ENCODE measurements at regions not wholly inside any gene's neighbourhood (a gene's known extent, or its start where the extent isn't known, plus 50 kb on each side); places are given as distances from the start of the nearest gene placed in this dataset.

DNA sequence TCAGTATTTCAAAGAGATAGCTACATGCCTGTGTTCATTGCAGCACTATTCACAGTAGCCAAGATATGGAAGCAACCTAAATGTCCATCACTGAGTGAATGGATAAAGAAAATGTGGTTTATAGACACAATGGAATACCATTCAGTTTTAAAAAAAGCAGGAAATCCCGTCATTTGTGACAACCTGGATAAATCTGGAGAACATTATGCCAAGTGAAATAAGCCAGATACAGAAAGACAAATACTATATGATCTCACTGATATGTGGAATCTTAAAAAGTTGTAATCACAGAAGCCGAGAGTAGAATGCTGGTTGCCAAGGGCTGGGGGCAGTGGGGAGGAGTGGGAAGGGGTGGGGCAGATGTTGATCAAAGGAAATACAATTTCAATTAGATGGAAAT lies 235.8 kb upstream of the IGFBP3 start:
- Histone ChIP-seq H3K27ac (ENCODE audit: low read length in 2 of 2) (no peak overlapping the region), H2AFZ (ENCODE audit: insufficient read depth, low read depth, low read length, poor library complexity, severe bottlenecking) (no peak overlapping the region), H3K79me2 (ENCODE audit: control insufficient read depth, insufficient read depth, low read length) (no peaks in the 10 kb centered on the region), H4K20me1 (ENCODE audit: control insufficient read depth, insufficient read depth, low read length, poor library complexity, severe bottlenecking) (no peaks in the 10 kb centered on the region), H3K4me3 (ENCODE audit: control extremely low read depth in 1 of 5, extremely low read depth in 1 of 5, insufficient read depth in 1 of 5, low read depth in 2 of 5, low read length in 4 of 5) (no peak overlapping the region), H3K9ac (ENCODE audit: low read length) (no peak overlapping the region), H3K4me1 (ENCODE audit: control insufficient read depth in 2 of 2, insufficient read depth in 2 of 2, low read length in 2 of 2) (no peaks in the 10 kb centered on the region), H3K9me3 (ENCODE audit: control extremely low read depth in 1 of 3, control insufficient read depth in 2 of 3, insufficient read depth in 1 of 3, low read length in 2 of 3) (no peaks in the 10 kb centered on the region), H3K27me3 (replicated peaks in 1 of 4; ENCODE audit: control extremely low read depth in 1 of 4, control insufficient read depth in 3 of 4, insufficient read depth in 4 of 4, low read length in 3 of 4) (no peaks in the 10 kb centered on the region), H3K36me3 (replicated peaks in 1 of 2; ENCODE audit: control extremely low read depth in 1 of 2, control insufficient read depth in 1 of 2, extremely low read depth in 1 of 2, insufficient read depth in 2 of 2, low read length in 1 of 2) (no peaks in the 10 kb centered on the region), H3K4me2 (replicated peaks; ENCODE audit: low read depth, low read length, poor library complexity, severe bottlenecking) (no peak overlapping the region)
- no CpG with 5 or more reads among the region's 2 CpGs for WGBS (ENCODE audit: insufficient coverage)
- H3K27me3 Mint-ChIP-seq = peaks cover 3% of the 10 kb centered on the region
- TF ChIP-seq, protein P1, sequence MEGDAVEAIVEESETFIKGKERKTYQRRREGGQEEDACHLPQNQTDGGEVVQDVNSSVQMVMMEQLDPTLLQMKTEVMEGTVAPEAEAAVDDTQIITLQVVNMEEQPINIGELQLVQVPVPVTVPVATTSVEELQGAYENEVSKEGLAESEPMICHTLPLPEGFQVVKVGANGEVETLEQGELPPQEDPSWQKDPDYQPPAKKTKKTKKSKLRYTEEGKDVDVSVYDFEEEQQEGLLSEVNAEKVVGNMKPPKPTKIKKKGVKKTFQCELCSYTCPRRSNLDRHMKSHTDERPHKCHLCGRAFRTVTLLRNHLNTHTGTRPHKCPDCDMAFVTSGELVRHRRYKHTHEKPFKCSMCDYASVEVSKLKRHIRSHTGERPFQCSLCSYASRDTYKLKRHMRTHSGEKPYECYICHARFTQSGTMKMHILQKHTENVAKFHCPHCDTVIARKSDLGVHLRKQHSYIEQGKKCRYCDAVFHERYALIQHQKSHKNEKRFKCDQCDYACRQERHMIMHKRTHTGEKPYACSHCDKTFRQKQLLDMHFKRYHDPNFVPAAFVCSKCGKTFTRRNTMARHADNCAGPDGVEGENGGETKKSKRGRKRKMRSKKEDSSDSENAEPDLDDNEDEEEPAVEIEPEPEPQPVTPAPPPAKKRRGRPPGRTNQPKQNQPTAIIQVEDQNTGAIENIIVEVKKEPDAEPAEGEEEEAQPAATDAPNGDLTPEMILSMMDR (IDR thresholded peaks at IDR 0.05) = no peak
- CTCF ChIA-PET = no interaction called here
- H3K4me1 Mint-ChIP-seq = no peaks in the 10 kb centered on the region
- H3K9me3 Mint-ChIP-seq (ENCODE audit: insufficient read depth) = no peaks in the 10 kb centered on the region
- DNase-seq (no peak), ATAC-seq (ENCODE audit: low read depth) (no peak)
- intact Hi-C loops (cut with micrococcal nuclease) = no loop called here
- no peak overlapping the region for H3K4me3 Mint-ChIP-seq
- no peak overlapping the region for H3K27ac Mint-ChIP-seq
- POLR2A ChIA-PET = no interaction called here

- H3K27me3 Mint-ChIP-seq = peaks cover 3% of the 10 kb centered on the region
- Histone ChIP-seq H3K9me3 (ENCODE audit: control extremely low read depth in 1 of 3, control insufficient read depth in 2 of 3, insufficient read depth in 1 of 3, low read length in 2 of 3) (no peaks in the 10 kb centered on the region), H3K36me3 (replicated peaks in 1 of 2; ENCODE audit: control extremely low read depth in 1 of 2, control insufficient read depth in 1 of 2, extremely low read depth in 1 of 2, insufficient read depth in 2 of 2, low read length in 1 of 2) (no peaks in the 10 kb centered on the region), H3K9ac (ENCODE audit: low read length) (no peak overlapping the region), H3K4me3 (ENCODE audit: control extremely low read depth in 1 of 5, extremely low read depth in 1 of 5, insufficient read depth in 1 of 5, low read depth in 2 of 5, low read length in 4 of 5) (no peak overlapping the region), H3K4me2 (replicated peaks; ENCODE audit: low read depth, low read length, poor library complexity, severe bottlenecking) (no peak overlapping the region), H2AFZ (ENCODE audit: insufficient read depth, low read depth, low read length, poor library complexity, severe bottlenecking) (no peak overlapping the region), H4K20me1 (ENCODE audit: control insufficient read depth, insufficient read depth, low read length, poor library complexity, severe bottlenecking) (no peaks in the 10 kb centered on the region), H3K4me1 (ENCODE audit: control insufficient read depth in 2 of 2, insufficient read depth in 2 of 2, low read length in 2 of 2) (no peaks in the 10 kb centered on the region), H3K27ac (ENCODE audit: low read length in 2 of 2) (no peak overlapping the region), H3K79me2 (ENCODE audit: control insufficient read depth, insufficient read depth, low read length) (no peaks in the 10 kb centered on the region), H3K27me3 (replicated peaks in 1 of 4; ENCODE audit: control extremely low read depth in 1 of 4, control insufficient read depth in 3 of 4, insufficient read depth in 4 of 4, low read length in 3 of 4) (no peaks in the 10 kb centered on the region)
- no peak overlapping the region for H3K27ac Mint-ChIP-seq
- ATAC-seq (ENCODE audit: low read depth) (no peak), DNase-seq (no peak)
- WGBS (ENCODE audit: insufficient coverage) = 83% methylated on average over 1 of the region's 3 CpGs
- H3K4me1 Mint-ChIP-seq = no peaks in the 10 kb centered on the region
- no peak overlapping the region for H3K4me3 Mint-ChIP-seq
- TF ChIP-seq, protein P1 (IDR thresholded peaks at IDR 0.05) = no peak
- no peak for TF ChIP-seq EZH2 (IDR thresholded peaks at IDR 0.05; ENCODE audit: borderline replicate concordance, insufficient read depth, low read depth, low read length, poor library complexity, severe bottlenecking)
- H3K9me3 Mint-ChIP-seq (ENCODE audit: insufficient read depth) = no peaks in the 10 kb centered on the region
- intact Hi-C loops (cut with micrococcal nuclease) = no loop called here
- ChIA-PET CTCF (no interaction called here), POLR2A (no interaction called here)
Measured at GRCh38 chr7:46156086-46156485, 235.0 kb upstream of the IGFBP3 start.
